Trophoblast cell (in vitro differentiated cells and primary cell): ENCODE measurements at regions not wholly inside any gene's neighbourhood (a gene's known extent, or its start where the extent isn't known, plus 50 kb on each side); places are given as distances from the start of the nearest gene placed in this dataset.

ENCODE experiments used
- DNase-seq, 2 donors: peaks; one replicate each; pipeline ENCODE4 v3.0.0-alpha.2; 2016
- H2AFZ ChIP-seq: 2 replicates; pipeline ENCODE4 v1.6.1; 2013; ENCODE audit warnings: low read length, moderate library complexity, mild to moderate bottlenecking; ENCODE audit not compliant: insufficient read depth, poor library complexity
- H2AK5ac ChIP-seq: 2 replicates; pipeline ENCODE4 v1.6.1; 2013; ENCODE audit warnings: mild to moderate bottlenecking, low read length
- H2BK120ac ChIP-seq: 2 replicates; pipeline ENCODE4 v1.6.1; 2013; ENCODE audit warnings: low read length, mild to moderate bottlenecking, moderate library complexity; ENCODE audit not compliant: insufficient read depth, poor library complexity
- H2BK12ac ChIP-seq: 2 replicates; pipeline ENCODE4 v1.6.1; 2013; ENCODE audit warnings: mild to moderate bottlenecking, low read length, moderate library complexity
- H2BK5ac ChIP-seq: 2 replicates; pipeline ENCODE4 v1.6.1; 2013; ENCODE audit warnings: low read length, low read depth, moderate library complexity, mild to moderate bottlenecking; ENCODE audit not compliant: poor library complexity
- H3K14ac ChIP-seq: 2 replicates; pipeline ENCODE4 v1.6.1; 2013; ENCODE audit warnings: mild to moderate bottlenecking, low read length
- H3K18ac ChIP-seq: 2 replicates; pipeline ENCODE4 v1.6.1; 2013; ENCODE audit warnings: mild to moderate bottlenecking, low read length
- H3K23ac ChIP-seq: 2 replicates; pipeline ENCODE4 v1.6.1; 2013; ENCODE audit warnings: low read length
- H3K27ac ChIP-seq: 2 replicates; pipeline ENCODE4 v1.5.1; 2013; ENCODE audit warnings: low read depth, mild to moderate bottlenecking, inconsistent platforms, low read length, moderate library complexity
- H3K27me3 ChIP-seq: 2 replicates; pipeline ENCODE4 v1.6.1; 2013; ENCODE audit warnings: inconsistent platforms, mild to moderate bottlenecking, low read length, moderate library complexity; ENCODE audit not compliant: insufficient read depth
- H3K36me3 ChIP-seq, 2 experiments: 1 replicate in 1 of 2; 2 replicates in 1 of 2; pipeline ENCODE4 v1.6.1; 2013; ENCODE audit warnings: low read length in 2 of 2, mild to moderate bottlenecking in 2 of 2, moderate library complexity in 1 of 2; ENCODE audit not compliant: insufficient read depth in 2 of 2, control insufficient read depth in 1 of 2
- H3K4ac ChIP-seq: 2 replicates; pipeline ENCODE4 v1.6.1; 2013; ENCODE audit warnings: low read depth, mild to moderate bottlenecking, low read length, moderate library complexity
- H3K4me1 ChIP-seq, 2 experiments: 1 replicate in 1 of 2; 2 replicates in 1 of 2; pipeline ENCODE4 v1.6.1; 2013; ENCODE audit warnings: low read length in 2 of 2, mild to moderate bottlenecking in 2 of 2, moderate library complexity in 1 of 2; ENCODE audit not compliant: insufficient read depth in 2 of 2, control insufficient read depth in 1 of 2
- H3K4me2 ChIP-seq: 2 replicates; pipeline ENCODE4 v1.6.1; 2013; ENCODE audit warnings: inconsistent platforms, mild to moderate bottlenecking, low read length, moderate library complexity
- H3K4me3 ChIP-seq: 2 replicates; pipeline ENCODE4 v1.5.1; 2013; ENCODE audit warnings: mild to moderate bottlenecking, low read depth, low read length, inconsistent platforms
- H3K79me1 ChIP-seq: one replicate; pipeline ENCODE4 v1.6.1; 2013; ENCODE audit warnings: low read length
- H3K79me2 ChIP-seq: 2 replicates; pipeline ENCODE4 v1.6.1; 2013; ENCODE audit warnings: low read length, mild to moderate bottlenecking; ENCODE audit not compliant: control insufficient read depth, insufficient read depth, poor library complexity
- H3K9ac ChIP-seq: 2 replicates; pipeline ENCODE4 v1.6.1; 2013; ENCODE audit warnings: mild to moderate bottlenecking, low read length
- H3K9me3 ChIP-seq: 2 replicates; pipeline ENCODE4 v1.6.1; 2013; ENCODE audit warnings: low read depth, mild to moderate bottlenecking, control low read depth, inconsistent platforms, low read length; ENCODE audit not compliant: insufficient read depth
- H4K12ac ChIP-seq: 2 replicates; pipeline ENCODE4 v1.6.1; 2013; ENCODE audit warnings: low read depth, mild to moderate bottlenecking, low read length, moderate library complexity
- H4K8ac ChIP-seq: 2 replicates; pipeline ENCODE4 v1.6.1; 2013; ENCODE audit warnings: low read depth, mild to moderate bottlenecking, low read length, moderate library complexity
- H4K91ac ChIP-seq: one replicate; pipeline ENCODE4 v1.6.1; 2013; ENCODE audit warnings: low read depth, mild to moderate bottlenecking, low read length, moderate library complexity
- WGBS: extraction: QIAGEN DNeasy Blood & Tissue Kit; methylation state at CpG from one replicate; pipeline ENCODE4 v1.1.7; 2013; ENCODE audit warnings: missing lambda C conversion rate; ENCODE audit not compliant: insufficient read length, insufficient coverage; ENCODE audit errors: extremely low coverage; 5-methylcytosine and 5-hydroxymethylcytosine counted together

- no peak for DNase-seq
- Histone ChIP-seq H3K23ac (no peak overlapping the region), H4K91ac (no peak overlapping the region), H3K27ac (no peak overlapping the region), H4K8ac (no peak overlapping the region), H3K79me2 (no peaks in the 10 kb centered on the region), H3K36me3 (no peaks in the 10 kb centered on the region), H3K4me1 (no peaks in the 10 kb centered on the region), H3K9ac (no peak overlapping the region), H2BK12ac (no peak overlapping the region), H4K12ac (no peak overlapping the region), H3K4me2 (no peak overlapping the region), H3K27me3 (no peaks in the 10 kb centered on the region), H3K4ac (no peak overlapping the region), H2BK5ac (no peak overlapping the region), H2AK5ac (no peak overlapping the region), H2BK120ac (no peak overlapping the region), H3K79me1 (no peaks in the 10 kb centered on the region), H3K14ac (no peak overlapping the region), H3K4me3 (no peak overlapping the region), H3K18ac (no peak overlapping the region), H3K9me3 (peaks cover 4% of the 10 kb centered on the region), H2AFZ (no peak overlapping the region)
- WGBS, result no CpG with 5 or more reads among the region's 5 CpGs
Observed at GRCh38 chr2:9738062-9738461, 105.2 kb upstream of the TAF1B start.

DNA sequence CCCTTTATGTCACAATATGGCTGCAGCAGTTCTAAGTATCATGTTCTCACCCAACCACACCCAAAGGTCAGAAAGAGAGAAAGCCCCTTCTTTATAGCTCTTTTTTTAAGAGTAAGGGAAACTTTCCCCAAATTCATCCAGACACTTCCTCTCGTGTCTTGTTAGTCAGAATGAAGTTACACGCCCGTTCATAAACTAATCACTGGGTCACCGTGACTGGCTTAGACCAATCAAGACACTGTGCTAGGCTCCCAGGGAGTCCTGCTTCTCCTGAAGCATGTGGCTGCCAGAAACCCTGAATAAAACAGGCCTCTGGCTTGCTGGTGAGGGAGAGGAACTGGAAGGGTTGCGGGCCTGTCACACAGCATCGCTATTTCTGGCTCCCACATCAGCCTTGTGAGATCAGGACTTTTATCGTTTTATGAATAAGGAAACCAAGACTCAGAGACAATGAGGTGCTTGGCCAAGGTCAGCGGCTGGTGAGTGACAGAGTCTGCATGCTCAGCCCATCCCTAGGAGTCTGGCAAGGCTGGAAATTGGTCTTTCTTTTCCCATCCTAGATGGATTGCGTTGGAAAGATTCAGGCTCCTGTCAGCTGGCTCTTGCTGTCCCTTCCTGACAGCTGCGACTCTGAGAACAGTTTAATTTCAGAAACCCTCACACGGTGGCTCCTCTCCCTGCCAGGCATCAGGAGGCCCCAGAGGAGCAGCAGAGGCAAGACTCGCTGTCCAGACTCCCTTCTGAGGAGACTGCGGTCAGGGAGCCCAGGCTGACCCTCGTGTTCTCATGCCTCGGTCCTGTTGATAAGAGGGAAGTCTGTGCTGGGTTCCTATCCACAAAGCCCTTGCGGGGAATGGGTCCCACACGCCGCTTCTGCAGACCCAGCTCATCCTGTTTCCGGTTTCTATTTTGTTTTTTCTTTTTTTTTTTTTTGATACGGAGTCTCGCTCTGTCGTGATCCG is 104.5 kb upstream of the TAF1B start:
- Histone ChIP-seq H3K36me3 (no peaks in the 10 kb centered on the region), H3K4ac (no peak overlapping the region), H2BK120ac (no peak overlapping the region), H2AFZ (no peak overlapping the region), H3K27ac (no peak overlapping the region), H2AK5ac (no peak overlapping the region), H3K4me1 (no peaks in the 10 kb centered on the region), H3K79me1 (no peaks in the 10 kb centered on the region), H4K12ac (no peak overlapping the region), H3K4me3 (no peak overlapping the region), H3K9ac (no peak overlapping the region), H3K4me2 (no peak overlapping the region), H3K27me3 (no peaks in the 10 kb centered on the region), H3K79me2 (no peaks in the 10 kb centered on the region), H3K18ac (no peak overlapping the region), H3K14ac (no peak overlapping the region), H4K91ac (no peak overlapping the region), H2BK12ac (no peak overlapping the region), H2BK5ac (no peak overlapping the region), H4K8ac (no peak overlapping the region), H3K23ac (no peak overlapping the region), H3K9me3 (peaks cover 4% of the 10 kb centered on the region)
- no CpG with 5 or more reads among the region's 23 CpGs for WGBS
- DNase-seq, result peak in 1 of 2 donors; percentile 28

GRCh38 chr2:9739531-9739964 is 103.7 kb upstream of the TAF1B start:
- H2AFZ ChIP-seq, result no peak overlapping the region
- no peak overlapping the region for H2BK12ac ChIP-seq
- H3K4me1 ChIP-seq, result no peaks in the 10 kb centered on the region
- H2AK5ac ChIP-seq, result no peak overlapping the region
- no peaks in the 10 kb centered on the region for H3K79me2 ChIP-seq
- no peak overlapping the region for H2BK120ac ChIP-seq
- H3K23ac ChIP-seq, result no peak overlapping the region
- no peak overlapping the region for H3K14ac ChIP-seq
- no peak overlapping the region for H4K12ac ChIP-seq
- H3K4ac ChIP-seq, result no peak overlapping the region
- DNase-seq, result no peak
- H2BK5ac ChIP-seq, result no peak overlapping the region
- H4K91ac ChIP-seq, result no peak overlapping the region
- no peaks in the 10 kb centered on the region for H3K36me3 ChIP-seq
- no peak overlapping the region for H3K18ac ChIP-seq
- no peak overlapping the region for H3K4me2 ChIP-seq
- no peak overlapping the region for H3K4me3 ChIP-seq
- H4K8ac ChIP-seq, result no peak overlapping the region
- WGBS, result no CpG with 5 or more reads among the region's 23 CpGs
- no peaks in the 10 kb centered on the region for H3K79me1 ChIP-seq
- H3K9me3 ChIP-seq, result peaks cover 4% of the 10 kb centered on the region
- H3K27me3 ChIP-seq, result no peaks in the 10 kb centered on the region
- H3K9ac ChIP-seq, result no peak overlapping the region
- H3K27ac ChIP-seq, result no peak overlapping the region

GRCh38 chr2:9740382-9741073 is 102.7 kb upstream of the TAF1B start:
- H3K36me3 ChIP-seq, result no peaks in the 10 kb centered on the region
- H3K18ac ChIP-seq, result no peak overlapping the region
- H4K12ac ChIP-seq, result no peak overlapping the region
- H3K27ac ChIP-seq, result no peak overlapping the region
- H3K9me3 ChIP-seq, result peaks cover 4% of the 10 kb centered on the region
- H3K9ac ChIP-seq, result no peak overlapping the region
- no peak overlapping the region for H4K8ac ChIP-seq
- H3K27me3 ChIP-seq, result no peaks in the 10 kb centered on the region
- no peak overlapping the region for H3K14ac ChIP-seq
- H2BK5ac ChIP-seq, result no peak overlapping the region
- H3K79me2 ChIP-seq, result no peaks in the 10 kb centered on the region
- H2BK12ac ChIP-seq, result no peak overlapping the region
- H3K4me2 ChIP-seq, result no peak overlapping the region
- H2BK120ac ChIP-seq, result no peak overlapping the region
- no CpG with 5 or more reads among the region's 6 CpGs for WGBS
- H3K4me1 ChIP-seq, result peaks cover 0 to 2% of the 10 kb centered on the region in 2 experiments
- no peak overlapping the region for H3K23ac ChIP-seq
- H4K91ac ChIP-seq, result no peak overlapping the region
- H3K79me1 ChIP-seq, result no peaks in the 10 kb centered on the region
- no peak overlapping the region for H3K4me3 ChIP-seq
- no peak for DNase-seq
- H3K4ac ChIP-seq, result no peak overlapping the region
- H2AK5ac ChIP-seq, result no peak overlapping the region
- no peak overlapping the region for H2AFZ ChIP-seq
